Thyroid gland (tissue), 4 donors: ENCODE measurements at regions not wholly inside any gene's neighbourhood (a gene's known extent, or its start where the extent isn't known, plus 50 kb on each side); places are given as distances from the start of the nearest gene placed in this dataset.

Experiments
- DNase-seq, 2 donors: peaks; one replicate each; pipeline ENCODE4 v3.0.0-alpha.2; 2019
- H3K27ac ChIP-seq, 3 donors: fragments of 200-600 bp; sonication (generic); 1 replicate in 2 of 3; 2 replicates in 1 of 3; pipeline ENCODE4 v1.5.1; 2016 to 2019; ENCODE audit warnings: mild to moderate bottlenecking in 1 of 3, moderate library complexity in 1 of 3
- H3K27me3 ChIP-seq: fragments of 200-600 bp; sonication (generic); one replicate; pipeline ENCODE4 v1.5.1; 2019
- H3K36me3 ChIP-seq, 2 donors: fragments of 200-600 bp; sonication (generic); one replicate each; pipeline ENCODE4 v1.5.1; 2016 to 2019
- H3K4me1 ChIP-seq, 2 donors: fragments of 200-600 bp; sonication (generic); one replicate each; pipeline ENCODE4 v1.5.1; 2017 to 2019
- H3K4me3 ChIP-seq, 3 donors: fragments of 200-600 bp; sonication (generic); replicated peaks in 1 of 3; 1 replicate in 2 of 3; 2 replicates in 1 of 3; pipeline ENCODE4 v1.5.1; 2016; ENCODE audit warnings: mild to moderate bottlenecking in 1 of 3
- H3K9me3 ChIP-seq: fragments of 200-600 bp; sonication (generic); one replicate; pipeline ENCODE4 v1.5.1; 2017
- CTCF ChIP-seq, 6 experiments: fragments of 200-600 bp in 3 of 6; fragments of 450-650 bp in 3 of 6; sonication (generic) in 3 of 6; IDR thresholded peaks; one replicate each; pipeline ENCODE4 v1.5.1; 2016 to 2019; ENCODE audit warnings: antibody characterized with exemption in 6 of 6, mild to moderate bottlenecking in 2 of 6, inconsistent platforms in 1 of 6, moderate library complexity in 1 of 6
- POLR2A ChIP-seq, 2 donors: fragments of 450-650 bp; IDR thresholded peaks; one replicate each; pipeline ENCODE4 v1.6.1; 2017; ENCODE audit warnings: antibody characterized with exemption in 2 of 2, mild to moderate bottlenecking in 2 of 2, moderate library complexity in 1 of 2
- WGBS, 2 donors: methylation state at CpG; one replicate each; pipeline ENCODE4 v1.1.5; 2017; 5-methylcytosine and 5-hydroxymethylcytosine counted together
- intact Hi-C: fragments of 100-400 bp; cut with DNase I; formaldehyde crosslinking; loops from one replicate; pipeline ENCODE4 v1.15.1; 2023

GRCh38 chr12:91954326-91954725 lies 191.3 kb downstream of the BTG1 start:
- no peaks in the 10 kb centered on the region for H3K36me3 ChIP-seq
- no peaks in the 10 kb centered on the region for H3K4me1 ChIP-seq
- H3K4me3 ChIP-seq = no peak overlapping the region
- H3K27ac ChIP-seq = no peak overlapping the region
- TF ChIP-seq CTCF (IDR thresholded peaks at IDR 0.05) = no peak
- TF ChIP-seq POLR2A (IDR thresholded peaks at IDR 0.05) = no peak
- DNase-seq = no peak
- intact Hi-C loops = no loop called here
- WGBS, 2 donors = 71% methylated on average over 4 of the region's 4 CpGs
- H3K9me3 ChIP-seq = no peaks in the 10 kb centered on the region
- no peaks in the 10 kb centered on the region for H3K27me3 ChIP-seq

DNA sequence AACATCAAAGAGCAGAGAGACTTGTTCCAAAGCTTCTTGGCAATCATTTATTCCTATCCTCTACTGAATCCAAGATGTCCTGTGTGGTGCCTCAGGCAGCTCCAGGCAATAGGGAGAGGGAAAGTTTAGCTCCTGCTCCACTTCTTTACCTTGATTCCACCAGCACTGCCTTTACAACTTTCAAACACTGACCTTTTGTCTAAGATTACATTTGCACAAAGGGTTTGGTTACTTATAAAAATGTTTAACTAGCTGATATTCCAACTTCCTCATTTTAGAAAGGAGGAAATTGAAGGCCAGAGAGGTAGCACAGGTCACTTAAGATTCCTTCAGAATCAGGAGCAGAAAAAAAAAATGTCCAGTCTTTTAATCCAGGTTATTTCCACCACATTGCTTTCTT lies 192.7 kb downstream of the BTG1 start:
- H3K9me3 ChIP-seq = no peaks in the 10 kb centered on the region
- no peaks in the 10 kb centered on the region for H3K27me3 ChIP-seq
- DNase-seq = no peak
- no peak overlapping the region for H3K27ac ChIP-seq
- intact Hi-C loops = no loop called here
- no peaks in the 10 kb centered on the region for H3K36me3 ChIP-seq
- no peaks in the 10 kb centered on the region for H3K4me1 ChIP-seq
- no peak overlapping the region for H3K4me3 ChIP-seq
- TF ChIP-seq POLR2A (IDR thresholded peaks at IDR 0.05) = no peak

DNA sequence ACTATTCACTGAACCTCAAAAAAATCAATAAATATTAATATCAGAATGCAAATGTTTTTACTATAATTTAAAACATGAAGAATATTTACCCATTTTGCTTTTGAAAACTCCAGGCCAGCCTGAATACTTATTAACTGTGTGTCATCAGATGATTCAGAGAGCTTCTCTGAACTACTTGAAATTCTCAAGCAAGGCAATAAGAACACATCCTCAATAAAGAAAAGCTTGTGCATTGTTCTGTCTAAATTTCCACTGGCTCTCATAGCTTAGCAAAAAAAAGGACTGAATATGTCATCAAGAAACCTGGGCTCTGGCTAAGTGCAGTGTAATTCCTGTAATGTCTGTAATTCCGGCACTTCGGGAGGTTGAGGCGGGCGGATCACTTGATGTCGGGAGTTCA lies 194.1 kb downstream of the BTG1 start:
- H3K27me3 ChIP-seq = no peaks in the 10 kb centered on the region
- no peak for DNase-seq
- no peak for TF ChIP-seq CTCF (IDR thresholded peaks at IDR 0.05)
- TF ChIP-seq POLR2A (IDR thresholded peaks at IDR 0.05) = no peak
- no peaks in the 10 kb centered on the region for H3K9me3 ChIP-seq
- WGBS, 2 donors = 92 to 93% methylated on average over 5 of the region's 5 CpGs
- no peaks in the 10 kb centered on the region for H3K4me1 ChIP-seq
- no peak overlapping the region for H3K27ac ChIP-seq
- no peak overlapping the region for H3K4me3 ChIP-seq
- no peaks in the 10 kb centered on the region for H3K36me3 ChIP-seq
- intact Hi-C loops = no loop called here

DNA sequence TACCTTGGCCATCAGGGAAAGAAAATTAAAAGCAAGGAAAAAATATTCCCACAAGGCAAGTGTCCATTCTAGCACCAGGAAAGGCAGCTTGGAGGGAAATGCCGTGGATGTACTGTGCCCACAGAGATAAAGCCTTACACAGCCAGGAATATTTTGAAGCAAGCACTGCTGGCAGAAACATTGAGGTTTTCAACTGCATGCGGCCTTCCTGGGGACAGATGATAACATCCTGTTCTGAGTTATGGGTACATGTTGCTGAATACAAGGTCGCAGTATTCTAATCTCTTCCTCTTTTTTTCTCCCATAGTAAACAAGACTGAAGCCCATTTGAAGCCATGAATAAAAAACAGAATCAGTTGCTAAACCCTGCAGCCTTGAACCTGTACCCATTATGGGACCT lies 197.1 kb downstream of the BTG1 start:
- intact Hi-C loops = no loop called here
- 78 to 85% methylated on average over 3 of the region's 3 CpGs for WGBS, 2 donors
- TF ChIP-seq CTCF (IDR thresholded peaks at IDR 0.05) (no peak), POLR2A (IDR thresholded peaks at IDR 0.05) (no peak)
- Histone ChIP-seq H3K4me1 (no peaks in the 10 kb centered on the region), H3K36me3 (no peaks in the 10 kb centered on the region), H3K9me3 (no peaks in the 10 kb centered on the region), H3K27me3 (no peaks in the 10 kb centered on the region), H3K27ac (peak overlapping the region in 1 of 3 donors; percentile 27), H3K4me3 (no peak overlapping the region)
- no peak for DNase-seq

DNA sequence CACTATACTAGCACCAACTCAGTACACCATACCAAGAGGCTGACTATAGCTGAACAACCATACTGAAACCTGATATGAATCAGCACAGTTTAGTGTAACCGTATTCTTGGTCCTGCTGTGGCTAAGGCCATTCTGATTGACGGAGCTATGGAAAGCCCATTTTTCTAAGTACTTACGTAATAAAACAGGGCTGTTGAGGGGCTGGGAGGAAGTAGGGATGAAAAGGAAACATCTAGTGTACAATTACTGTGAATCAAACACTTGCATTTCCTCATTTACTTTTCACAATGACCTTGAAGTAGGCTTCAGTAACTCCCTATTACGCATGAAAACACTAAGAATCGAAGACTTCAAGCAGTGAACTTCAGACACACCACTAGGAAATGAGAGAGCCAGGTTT lies 198.2 kb downstream of the BTG1 start:
- DNase-seq = no peak
- 83 to 86% methylated on average over 5 of the region's 5 CpGs for WGBS, 2 donors
- TF ChIP-seq POLR2A (IDR thresholded peaks at IDR 0.05) (no peak), CTCF (IDR thresholded peaks at IDR 0.05) (no peak)
- Histone ChIP-seq H3K27me3 (no peaks in the 10 kb centered on the region), H3K27ac (no peak overlapping the region), H3K36me3 (no peaks in the 10 kb centered on the region), H3K4me1 (no peaks in the 10 kb centered on the region), H3K4me3 (no peak overlapping the region), H3K9me3 (no peaks in the 10 kb centered on the region)
- intact Hi-C loops = no loop called here

DNA sequence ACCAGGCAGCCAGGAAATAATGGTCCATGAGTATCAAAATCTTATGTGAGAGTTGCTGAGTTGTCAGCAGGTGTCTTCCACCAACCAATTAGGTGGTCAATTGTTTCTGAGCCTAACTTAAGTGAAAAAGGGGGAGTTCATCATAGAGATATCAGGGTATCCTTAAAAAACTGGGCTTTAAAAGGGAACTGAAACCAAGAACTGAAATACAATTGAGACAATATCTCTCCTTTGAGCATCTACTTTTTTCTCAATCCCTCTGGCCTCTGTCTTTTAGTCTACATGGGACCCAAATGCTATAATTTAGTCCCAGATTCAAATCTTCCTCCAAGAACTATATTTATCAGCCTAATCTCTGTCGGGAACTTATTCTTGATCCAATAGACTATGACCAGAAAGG lies 201.0 kb downstream of the BTG1 start:
- H3K27ac ChIP-seq = no peak overlapping the region
- intact Hi-C loops = no loop called here
- H3K4me3 ChIP-seq = no peak overlapping the region
- no peaks in the 10 kb centered on the region for H3K9me3 ChIP-seq
- TF ChIP-seq CTCF (IDR thresholded peaks at IDR 0.05) = no peak
- no peak for TF ChIP-seq POLR2A (IDR thresholded peaks at IDR 0.05)
- no peaks in the 10 kb centered on the region for H3K27me3 ChIP-seq
- DNase-seq = no peak
- no peaks in the 10 kb centered on the region for H3K36me3 ChIP-seq
- WGBS, 2 donors = 86 to 91% methylated on average over 1 of the region's 1 CpG
- H3K4me1 ChIP-seq = no peaks in the 10 kb centered on the region
